K562 (cell line): ENCODE measurements at regions not wholly inside any gene's neighbourhood (a gene's known extent, or its start where the extent isn't known, plus 50 kb on each side); places are given as distances from the start of the nearest gene placed in this dataset.

Experiments
- BCLAF1 ChIP-seq, 2 experiments: fragments of 450-650 bp in 1 of 2; IDR thresholded peaks; 2 replicates each; pipeline ENCODE4 v1.6.1; 2011 to 2017; ENCODE audit warnings: low read depth in 2 of 2, antibody characterized with exemption in 1 of 2, borderline replicate concordance in 1 of 2, low read length in 1 of 2, mild to moderate bottlenecking in 1 of 2, mixed read lengths in 1 of 2; ENCODE audit not compliant: control insufficient read depth in 1 of 2
- FOXM1 ChIP-seq, 2 experiments: fragments of 450-650 bp in 1 of 2; sonication (generic) in 1 of 2; formaldehyde crosslinking in 1 of 2; IDR thresholded peaks; 2 replicates each; pipeline versions ENCODE4 v1.6.1 to v1.9.0; 2017 to 2022; ENCODE audit warnings: low read depth in 2 of 2, mild to moderate bottlenecking in 2 of 2, missing genetic modification reagents in 1 of 2, moderate library complexity in 1 of 2
- HMG20A ChIP-seq: fragments of 450-650 bp; formaldehyde crosslinking; conservative IDR thresholded peaks from 2 replicates; pipeline ENCODE4 v1.4.0; 2020; ENCODE audit warnings: mild to moderate bottlenecking, mixed read lengths
- HNRNPK ChIP-seq: fragments of 200-400 bp; formaldehyde crosslinking; IDR thresholded peaks from one replicate; pipeline ENCODE4 v1.6.1; 2018; ENCODE audit warnings: mild to moderate bottlenecking, low read depth, low read length; ENCODE audit not compliant: poor library complexity, severe bottlenecking
- NELFE ChIP-seq: IDR thresholded peaks from 2 replicates; pipeline ENCODE4 v1.6.1; 2011; ENCODE audit warnings: mild to moderate bottlenecking; ENCODE audit not compliant: insufficient read depth, insufficient read length
- SAFB2 ChIP-seq: fragments of 200-400 bp; formaldehyde crosslinking; IDR thresholded peaks from 2 replicates; pipeline ENCODE4 v1.6.1; 2018; ENCODE audit warnings: borderline replicate concordance, low read length, low read depth, moderate library complexity; ENCODE audit not compliant: severe bottlenecking
- TEAD1 ChIP-seq, 2 experiments: fragments of 450-650 bp in 1 of 2; sonication (generic) in 1 of 2; formaldehyde crosslinking; IDR thresholded peaks; 2 replicates each; pipeline versions ENCODE4 v1.4.0 to v1.8.0; 2020 to 2022; ENCODE audit warnings: mild to moderate bottlenecking in 2 of 2, missing genetic modification reagents in 1 of 2
- ZNF444 ChIP-seq: fragments of 250-450 bp; sonication (Bioruptor Pico); IDR thresholded peaks from 2 replicates; pipeline ENCODE4 v1.4.0; 2020; ENCODE audit warnings: mild to moderate bottlenecking, moderate library complexity
- TF ChIP-seq, protein P1 (sequence below), 2 experiments: fragments of 150-350 bp in 1 of 2; IDR thresholded peaks; 2 replicates each; pipeline ENCODE4 v1.6.1; 2012 to 2016; ENCODE audit warnings: low read depth in 2 of 2, low read length in 2 of 2, mild to moderate bottlenecking in 1 of 2, moderate library complexity in 1 of 2

GRCh38 chr14:48842785-48843184 is 743.4 kb downstream of the RPS29 start (continued):
- no peak for TF ChIP-seq ZNF444 (CRISPR knock-in tag)
- TF ChIP-seq, protein P1, sequence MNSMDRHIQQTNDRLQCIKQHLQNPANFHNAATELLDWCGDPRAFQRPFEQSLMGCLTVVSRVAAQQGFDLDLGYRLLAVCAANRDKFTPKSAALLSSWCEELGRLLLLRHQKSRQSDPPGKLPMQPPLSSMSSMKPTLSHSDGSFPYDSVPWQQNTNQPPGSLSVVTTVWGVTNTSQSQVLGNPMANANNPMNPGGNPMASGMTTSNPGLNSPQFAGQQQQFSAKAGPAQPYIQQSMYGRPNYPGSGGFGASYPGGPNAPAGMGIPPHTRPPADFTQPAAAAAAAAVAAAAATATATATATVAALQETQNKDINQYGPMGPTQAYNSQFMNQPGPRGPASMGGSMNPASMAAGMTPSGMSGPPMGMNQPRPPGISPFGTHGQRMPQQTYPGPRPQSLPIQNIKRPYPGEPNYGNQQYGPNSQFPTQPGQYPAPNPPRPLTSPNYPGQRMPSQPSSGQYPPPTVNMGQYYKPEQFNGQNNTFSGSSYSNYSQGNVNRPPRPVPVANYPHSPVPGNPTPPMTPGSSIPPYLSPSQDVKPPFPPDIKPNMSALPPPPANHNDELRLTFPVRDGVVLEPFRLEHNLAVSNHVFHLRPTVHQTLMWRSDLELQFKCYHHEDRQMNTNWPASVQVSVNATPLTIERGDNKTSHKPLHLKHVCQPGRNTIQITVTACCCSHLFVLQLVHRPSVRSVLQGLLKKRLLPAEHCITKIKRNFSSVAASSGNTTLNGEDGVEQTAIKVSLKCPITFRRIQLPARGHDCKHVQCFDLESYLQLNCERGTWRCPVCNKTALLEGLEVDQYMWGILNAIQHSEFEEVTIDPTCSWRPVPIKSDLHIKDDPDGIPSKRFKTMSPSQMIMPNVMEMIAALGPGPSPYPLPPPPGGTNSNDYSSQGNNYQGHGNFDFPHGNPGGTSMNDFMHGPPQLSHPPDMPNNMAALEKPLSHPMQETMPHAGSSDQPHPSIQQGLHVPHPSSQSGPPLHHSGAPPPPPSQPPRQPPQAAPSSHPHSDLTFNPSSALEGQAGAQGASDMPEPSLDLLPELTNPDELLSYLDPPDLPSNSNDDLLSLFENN (IDR thresholded peaks at IDR 0.05; ENCODE audit: low read depth in 2 of 2, low read length in 2 of 2) = no peak
- no peak for TF ChIP-seq FOXM1 (IDR thresholded peaks at IDR 0.05; ENCODE audit: low read depth)
- no peak for TF ChIP-seq FOXM1 (CRISPR knock-in tag; IDR thresholded peaks at IDR 0.05; ENCODE audit: low read depth)
- no peak for TF ChIP-seq TEAD1 (CRISPR knock-in tag; IDR thresholded peaks at IDR 0.05)
- no peak for TF ChIP-seq BCLAF1 (IDR thresholded peaks at IDR 0.05; ENCODE audit: borderline replicate concordance in 1 of 2, control insufficient read depth in 1 of 2, low read depth in 2 of 2, low read length in 1 of 2)
- no peak for TF ChIP-seq HMG20A (CRISPR knock-in tag)
- no peak for TF ChIP-seq SAFB2
- TF ChIP-seq HNRNPK = no peak
- no peak for TF ChIP-seq NELFE
